Bronchial epithelial cell (primary cell): ENCODE measurements at regions not wholly inside any gene's neighbourhood (a gene's known extent, or its start where the extent isn't known, plus 50 kb on each side); places are given as distances from the start of the nearest gene placed in this dataset.

Experiments used
- DNase-seq: peaks from one replicate; pipeline ENCODE4 v3.0.0-alpha.2; 2010; ENCODE audit warnings: low read depth
- FAIRE-seq: peaks from 2 replicates; lab custom pipeline; 2011; peaks lifted over from hg19 to GRCh38; lab: Jason Lieb, UNC
- H3K27me3 ChIP-seq: 2 replicates; pipeline ENCODE4 v1.5.1; 2011; ENCODE audit warnings: low read length; ENCODE audit not compliant: control insufficient read depth, insufficient read depth
- H3K36me3 ChIP-seq: 2 replicates; pipeline ENCODE4 v1.5.1; 2011; ENCODE audit warnings: low read length; ENCODE audit not compliant: control insufficient read depth, insufficient read depth
- H3K4me3 ChIP-seq: 2 replicates; pipeline ENCODE4 v1.5.1; 2011; ENCODE audit warnings: mild to moderate bottlenecking, low read depth, low read length, control low read depth
- TF ChIP-seq, protein P1 (sequence below): IDR thresholded peaks from 2 replicates; pipeline ENCODE4 v1.5.1; 2011; ENCODE audit warnings: mild to moderate bottlenecking, moderate library complexity, low read length, control low read depth, inconsistent platforms; ENCODE audit not compliant: insufficient read depth, severe bottlenecking

GRCh38 chr13:23985060-23985459 lies 87.8 kb upstream of the C1QTNF9B start:
- DNase-seq (peak; percentile 55), FAIRE-seq (peak; percentile 70)
- H3K27me3 ChIP-seq: peaks cover 2% of the 10 kb centered on the region
- TF ChIP-seq, protein P1, sequence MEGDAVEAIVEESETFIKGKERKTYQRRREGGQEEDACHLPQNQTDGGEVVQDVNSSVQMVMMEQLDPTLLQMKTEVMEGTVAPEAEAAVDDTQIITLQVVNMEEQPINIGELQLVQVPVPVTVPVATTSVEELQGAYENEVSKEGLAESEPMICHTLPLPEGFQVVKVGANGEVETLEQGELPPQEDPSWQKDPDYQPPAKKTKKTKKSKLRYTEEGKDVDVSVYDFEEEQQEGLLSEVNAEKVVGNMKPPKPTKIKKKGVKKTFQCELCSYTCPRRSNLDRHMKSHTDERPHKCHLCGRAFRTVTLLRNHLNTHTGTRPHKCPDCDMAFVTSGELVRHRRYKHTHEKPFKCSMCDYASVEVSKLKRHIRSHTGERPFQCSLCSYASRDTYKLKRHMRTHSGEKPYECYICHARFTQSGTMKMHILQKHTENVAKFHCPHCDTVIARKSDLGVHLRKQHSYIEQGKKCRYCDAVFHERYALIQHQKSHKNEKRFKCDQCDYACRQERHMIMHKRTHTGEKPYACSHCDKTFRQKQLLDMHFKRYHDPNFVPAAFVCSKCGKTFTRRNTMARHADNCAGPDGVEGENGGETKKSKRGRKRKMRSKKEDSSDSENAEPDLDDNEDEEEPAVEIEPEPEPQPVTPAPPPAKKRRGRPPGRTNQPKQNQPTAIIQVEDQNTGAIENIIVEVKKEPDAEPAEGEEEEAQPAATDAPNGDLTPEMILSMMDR: no peak
- no peaks in the 10 kb centered on the region for H3K36me3 ChIP-seq
- H3K4me3 ChIP-seq: no peak overlapping the region

DNA sequence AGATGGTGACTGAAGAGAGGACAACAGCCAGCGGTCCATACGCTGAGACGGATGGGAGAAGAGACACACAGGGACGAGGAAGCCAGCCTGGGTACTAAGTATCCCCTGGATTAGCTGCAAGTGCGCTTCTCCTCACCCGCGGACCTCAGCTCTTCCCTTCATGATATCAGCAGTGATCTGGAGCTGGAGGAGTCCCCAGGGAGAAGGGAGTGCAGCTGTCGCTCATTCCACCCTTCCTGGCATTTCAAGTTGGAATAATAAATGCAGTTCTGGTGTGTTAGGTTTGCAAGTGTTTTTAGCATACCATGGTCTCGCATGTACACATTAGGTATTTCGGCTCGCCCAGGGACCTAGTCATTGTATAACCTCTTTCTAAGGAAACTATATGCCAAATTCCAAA lies 88.5 kb upstream of the C1QTNF9B start:
- Histone ChIP-seq H3K27me3 (peaks cover 2% of the 10 kb centered on the region), H3K4me3 (no peak overlapping the region), H3K36me3 (no peaks in the 10 kb centered on the region)
- TF ChIP-seq, protein P1: no peak
- no peak for FAIRE-seq
- DNase-seq: no peak

DNA sequence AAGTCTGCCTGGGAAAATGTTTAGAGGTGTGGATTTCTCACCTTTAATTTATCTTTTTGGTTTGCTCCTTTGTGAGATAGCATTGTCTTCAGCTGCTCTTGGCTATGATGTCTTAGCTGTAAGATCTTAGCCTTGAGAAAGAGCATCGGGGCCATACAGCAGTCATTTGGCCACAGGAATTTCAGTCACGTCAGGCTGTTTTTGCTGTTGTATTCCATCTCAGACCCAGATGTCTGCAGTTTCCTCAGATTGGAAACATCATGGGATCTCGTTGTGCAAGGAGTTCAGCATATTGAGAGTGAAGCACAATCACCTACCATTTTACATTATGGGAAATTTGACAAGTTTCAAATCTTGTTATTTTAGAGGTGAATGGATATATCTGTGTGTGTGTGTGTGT lies 89.3 kb upstream of the C1QTNF9B start:
- H3K4me3 ChIP-seq: no peak overlapping the region
- no peaks in the 10 kb centered on the region for H3K36me3 ChIP-seq
- DNase-seq (no peak), FAIRE-seq (no peak)
- TF ChIP-seq, protein P1: no peak
- H3K27me3 ChIP-seq: peaks cover 4% of the 10 kb centered on the region

DNA sequence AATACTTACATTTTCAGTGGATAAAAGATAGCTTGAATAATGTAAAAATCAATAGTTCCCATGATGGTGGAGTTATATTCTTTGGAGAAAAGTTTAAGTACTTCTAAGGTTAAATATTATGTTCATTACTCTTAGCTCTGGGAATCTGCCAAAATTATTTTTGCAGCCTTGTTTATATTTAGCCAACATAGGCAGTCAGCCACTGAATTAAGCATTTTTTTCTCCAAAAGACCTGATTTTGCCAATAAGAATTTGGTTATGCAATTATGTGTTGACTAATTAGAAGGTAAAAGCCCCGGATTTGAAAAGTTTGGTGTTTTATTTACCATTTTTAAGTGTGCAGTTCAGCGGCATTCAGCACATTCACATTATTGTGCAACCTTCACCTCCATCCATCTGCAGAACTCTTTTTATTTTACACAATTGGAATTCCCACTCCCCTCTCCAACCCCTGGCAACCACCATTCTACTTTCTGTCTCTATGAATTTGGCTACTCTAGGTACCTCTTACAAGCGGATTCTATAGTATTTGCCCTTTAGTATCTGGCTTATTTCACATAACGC lies 90.1 kb upstream of the C1QTNF9B start:
- no peak overlapping the region for H3K4me3 ChIP-seq
- DNase-seq (no peak), FAIRE-seq (no peak)
- TF ChIP-seq, protein P1: no peak
- H3K36me3 ChIP-seq: no peaks in the 10 kb centered on the region
- H3K27me3 ChIP-seq: peaks cover 4% of the 10 kb centered on the region

- no peak for DNase-seq
- Histone ChIP-seq H3K4me3 (no peak overlapping the region), H3K27me3 (peaks cover 4% of the 10 kb centered on the region), H3K36me3 (no peaks in the 10 kb centered on the region)
- TF ChIP-seq, protein P1: no peak
- FAIRE-seq: no peak
Observed at GRCh38 chr13:23988546-23989122, 91.3 kb upstream of the C1QTNF9B start.

DNA sequence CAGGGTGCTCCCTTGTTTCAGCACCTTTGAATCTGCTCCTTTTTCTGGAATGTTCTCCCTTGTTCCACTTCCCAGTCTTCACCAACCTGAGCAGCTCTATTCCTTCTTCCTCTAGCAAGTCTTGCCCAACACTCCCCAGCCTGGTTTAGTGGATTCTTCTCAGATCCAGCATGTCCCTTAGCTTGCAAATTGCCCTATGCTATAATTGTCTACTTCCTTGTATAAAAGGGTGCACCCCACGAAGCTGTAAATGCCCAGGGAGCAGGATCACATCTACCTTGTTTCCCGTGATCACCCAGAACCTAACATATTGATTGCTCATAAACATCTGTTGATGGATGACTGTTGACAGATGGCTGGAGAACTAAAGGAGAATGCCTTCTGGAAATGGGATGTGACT lies 93.2 kb upstream of the C1QTNF9B start:
- TF ChIP-seq, protein P1: no peak
- DNase-seq (no peak), FAIRE-seq (no peak)
- H3K4me3 ChIP-seq: no peak overlapping the region
- peaks cover 4% of the 10 kb centered on the region for H3K27me3 ChIP-seq
- no peaks in the 10 kb centered on the region for H3K36me3 ChIP-seq
